GM12878 (cell line): ENCODE measurements at regions not wholly inside any gene's neighbourhood (a gene's known extent, or its start where the extent isn't known, plus 50 kb on each side); places are given as distances from the start of the nearest gene placed in this dataset.

Experiments used
- ATAC-seq: fragments of 200-7000 bp; cut with Tn5 transposase; 3 replicates; pipeline ENCODE4 v1.9.1; 2020; ENCODE audit warnings: mild to moderate bottlenecking, moderate library complexity
- BruUV-seq: library from RNA; stranded (reverse); fragments of 400-500 nt; replicated peaks from 2 replicates; lab custom pipeline; 2021; lab: Mats Ljungman, UMichigan
- CTCF ChIA-PET: fragments of 300-600 bp; sonication (Branson Sonifier 250); formaldehyde crosslinking; extraction: SDS; loops from one replicate; lab custom pipeline; 2021; ENCODE audit warnings: inconsistent platforms; lab: Yijun Ruan, JAX
- POLR2A ChIA-PET: fragments of 350-600 bp; formaldehyde crosslinking; extraction: SDS; loops from one replicate; lab custom pipeline; 2021; ENCODE audit warnings: inconsistent platforms; lab: Charles Lee
- RAD21 ChIA-PET: fragments of 300-600 bp; sonication (Branson Sonifier 250); formaldehyde crosslinking; loops from one replicate; lab custom pipeline; 2023; ENCODE audit warnings: antibody characterized with exemption; ENCODE audit not compliant: unreplicated experiment; lab: Charles Lee
- SMC1A ChIA-PET: fragments of 300-600 bp; sonication (Branson Sonifier 250); formaldehyde crosslinking; loops from one replicate; lab custom pipeline; 2023; ENCODE audit not compliant: unreplicated experiment, uncharacterized antibody; lab: Charles Lee
- DNase-seq: peaks from one replicate; pipeline ENCODE4 v3.0.0-alpha.2; 2011; ENCODE audit warnings: low read depth, low spot score
- FAIRE-seq: peaks from 3 replicates; lab custom pipeline; 2011; peaks lifted over from hg19 to GRCh38; lab: Jason Lieb, UNC
- H2AFZ ChIP-seq: 2 replicates; pipeline ENCODE4 v1.6.0; 2011; ENCODE audit warnings: low read depth, low read length, control low read depth; ENCODE audit not compliant: control insufficient read depth
- H3K27ac ChIP-seq: 2 replicates; pipeline ENCODE4 v1.5.1; 2011; ENCODE audit warnings: control low read depth; ENCODE audit not compliant: control insufficient read depth, insufficient read depth
- H3K27me3 ChIP-seq, 2 experiments: replicated peaks in 1 of 2; 2 replicates each; pipeline versions ENCODE4 v1.6.0 to v1.6.1; 2011; ENCODE audit warnings: low read length in 1 of 2; ENCODE audit not compliant: control insufficient read depth in 2 of 2, insufficient read depth in 2 of 2
- H3K36me3 ChIP-seq, 2 experiments: 2 replicates each; pipeline ENCODE4 v1.5.1; 2011; ENCODE audit warnings: low read length in 1 of 2; ENCODE audit not compliant: control insufficient read depth in 2 of 2, insufficient read depth in 2 of 2
- H3K4me1 ChIP-seq: 2 replicates; pipeline ENCODE4 v1.6.1; 2011; ENCODE audit warnings: mild to moderate bottlenecking, low read length, moderate library complexity, mixed read lengths; ENCODE audit not compliant: control insufficient read depth, insufficient read depth
- H3K4me2 ChIP-seq: 2 replicates; pipeline ENCODE4 v1.6.0; 2011; ENCODE audit warnings: control low read depth; ENCODE audit not compliant: control insufficient read depth, insufficient read depth
- H3K4me3 ChIP-seq: fragments of 200-600 bp; sonication (generic); 2 replicates; pipeline ENCODE4 v1.5.1; 2016
- H3K79me2 ChIP-seq: 2 replicates; pipeline ENCODE4 v1.6.0; 2011; ENCODE audit warnings: low read length; ENCODE audit not compliant: control insufficient read depth, insufficient read depth
- H3K9ac ChIP-seq: 2 replicates; pipeline ENCODE4 v1.8.0; 2011; ENCODE audit warnings: low read length, control low read depth, mixed read lengths; ENCODE audit not compliant: control insufficient read depth, insufficient read depth
- H3K9me3 ChIP-seq: replicated peaks from 3 replicates; pipeline ENCODE4 v1.5.1; 2011; ENCODE audit warnings: mild to moderate bottlenecking, low read length; ENCODE audit not compliant: control insufficient read depth, insufficient read depth
- H4K20me1 ChIP-seq: 2 replicates; pipeline ENCODE4 v1.6.0; 2011; ENCODE audit not compliant: control insufficient read depth, insufficient read depth
- EED ChIP-seq: sonication (generic); IDR thresholded peaks from 2 replicates; pipeline ENCODE4 v1.6.1; 2016; ENCODE audit warnings: antibody characterized with exemption, low read depth
- MEF2B ChIP-seq: fragments of 450-650 bp; IDR thresholded peaks from 2 replicates; pipeline ENCODE4 v1.6.1; 2018; ENCODE audit warnings: mild to moderate bottlenecking, moderate library complexity; ENCODE audit not compliant: partially characterized antibody, poor library complexity, severe bottlenecking
- NFYB ChIP-seq: IDR thresholded peaks from 2 replicates; pipeline ENCODE4 v1.6.1; 2011; ENCODE audit warnings: low read depth, mild to moderate bottlenecking, low read length, improper control_type of control experiment, moderate library complexity; ENCODE audit not compliant: insufficient read depth
- SMAD5 ChIP-seq: IDR thresholded peaks from 2 replicates; pipeline ENCODE4 v1.6.1; 2016; ENCODE audit warnings: antibody characterized with exemption, low read depth
- TBL1XR1 ChIP-seq: IDR thresholded peaks from 2 replicates; pipeline ENCODE4 v1.6.1; 2012; ENCODE audit warnings: low read depth, low read length, improper control_type of control experiment
- WRNIP1 ChIP-seq: IDR thresholded peaks from 2 replicates; pipeline ENCODE4 v1.6.1; 2011; ENCODE audit warnings: low read depth, low read length, improper control_type of control experiment, borderline replicate concordance
- WGBS: methylation state at CpG from one replicate; pipeline ENCODE4 v1.1.6; 2016; ENCODE audit warnings: low lambda C conversion rate; ENCODE audit not compliant: insufficient replicate concordance, insufficient coverage; ENCODE audit errors: missing lambda C conversion rate; 5-methylcytosine and 5-hydroxymethylcytosine counted together
- in situ Hi-C: fragments of 300-500 bp; cut with MboI; formaldehyde crosslinking; loops from 9 replicates; pipeline ENCODE4 v1.14.3; 2018; ENCODE audit warnings: mixed read lengths
- intact Hi-C: fragments of 100-400 bp; cut with micrococcal nuclease; formaldehyde crosslinking; loops from one replicate; pipeline ENCODE4 v1.14.2; 2022; ENCODE audit not compliant: unreplicated experiment

DNA sequence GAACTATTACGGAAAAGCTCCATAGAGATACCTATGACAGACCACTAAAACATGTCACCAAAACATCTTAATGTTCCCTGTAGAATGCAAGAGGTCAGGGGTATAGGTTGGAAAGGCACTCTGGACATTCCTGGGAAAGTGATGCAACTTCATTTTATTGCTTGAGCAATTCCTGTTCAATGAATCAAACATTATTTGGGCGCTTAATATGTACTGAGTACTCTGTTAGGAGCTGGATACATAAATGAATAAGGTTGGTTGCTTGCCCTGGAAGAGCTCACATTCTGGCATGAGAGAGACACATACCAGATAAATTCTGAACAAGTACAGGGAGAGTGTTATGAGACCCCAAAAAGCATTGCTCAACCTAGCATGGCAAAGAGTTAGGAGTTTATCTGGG, 408.9 kb upstream of the DMAC1 start:
- no peak for TF ChIP-seq TBL1XR1
- TF ChIP-seq SMAD5 = no peak
- TF ChIP-seq MEF2B = no peak
- TF ChIP-seq EED = no peak
- H3K4me1 ChIP-seq = no peaks in the 10 kb centered on the region
- H3K9ac ChIP-seq = no peak overlapping the region
- intact Hi-C loops (no loop called here), in situ Hi-C loops (no loop called here)
- CTCF ChIA-PET = no interaction called here
- H4K20me1 ChIP-seq = no peaks in the 10 kb centered on the region
- H3K36me3 ChIP-seq = no peaks in the 10 kb centered on the region
- 4% methylated on average over 2 of the region's 2 CpGs for WGBS
- no peak overlapping the region for H3K4me3 ChIP-seq
- RAD21 ChIA-PET = no interaction called here
- no peaks in the 10 kb centered on the region for H3K27me3 ChIP-seq
- H3K4me2 ChIP-seq = no peak overlapping the region
- ATAC-seq (no peak), DNase-seq (no peak), FAIRE-seq (no peak)
- no peak overlapping the region for H3K27ac ChIP-seq
- no peaks in the 10 kb centered on the region for H3K79me2 ChIP-seq
- H2AFZ ChIP-seq = no peak overlapping the region
- POLR2A ChIA-PET = no interaction called here
- H3K9me3 ChIP-seq = no peaks in the 10 kb centered on the region
- SMC1A ChIA-PET = interaction anchor here (0.7 kb wide), 1 partner anchor 1521 kb away, joined by 3 read pairs; no protein-coding TSS in a partner anchor
- BruUV-seq = no TSS peak

DNA sequence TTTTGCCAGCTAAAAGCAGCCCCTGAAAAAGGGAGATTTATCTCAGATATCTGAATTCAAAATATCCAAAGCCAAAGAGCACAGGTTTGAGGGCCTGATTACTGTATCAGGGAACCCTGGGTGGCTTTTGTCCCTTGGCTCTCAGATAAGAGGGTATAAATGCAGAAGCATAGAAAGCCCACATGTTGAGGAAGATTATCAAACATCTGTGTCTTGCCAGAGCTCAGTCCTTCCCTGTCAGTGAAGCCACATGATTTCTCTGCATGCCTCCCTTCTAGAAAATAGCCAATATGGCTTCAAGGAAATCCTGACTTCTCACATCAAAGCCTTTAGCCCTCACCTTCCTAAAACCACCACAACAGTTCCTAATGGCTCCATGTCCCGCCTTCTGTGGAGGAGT, 408.0 kb upstream of the DMAC1 start:
- ChIA-PET POLR2A (no interaction called here), CTCF (no interaction called here), SMC1A (no interaction called here), RAD21 (no interaction called here)
- no TSS peak for BruUV-seq
- in situ Hi-C loops = no loop called here
- DNase-seq = no peak
- H3K4me3 ChIP-seq = no peak overlapping the region
- no peaks in the 10 kb centered on the region for H3K27me3 ChIP-seq
- no peaks in the 10 kb centered on the region for H3K9me3 ChIP-seq
- intact Hi-C loops = no loop called here
- H3K4me2 ChIP-seq = no peak overlapping the region
- no peak for TF ChIP-seq EED
- no peak for TF ChIP-seq NFYB
- no peak for TF ChIP-seq WRNIP1
- no peak for ATAC-seq
- no peak overlapping the region for H3K27ac ChIP-seq
- WGBS = 0% methylated on average over 1 of the region's 1 CpG
- H3K36me3 ChIP-seq = no peaks in the 10 kb centered on the region
- no peak overlapping the region for H3K9ac ChIP-seq
- no peaks in the 10 kb centered on the region for H3K4me1 ChIP-seq
- no peaks in the 10 kb centered on the region for H4K20me1 ChIP-seq
- no peaks in the 10 kb centered on the region for H3K79me2 ChIP-seq
- no peak overlapping the region for H2AFZ ChIP-seq
- no peak for FAIRE-seq
